ENCODE measurements at regions not wholly inside any gene's neighbourhood (a gene's known extent, or its start where the extent isn't known, plus 50 kb on each side); places are given as distances from the start of the nearest gene placed in this dataset.
"Not testable (repeated sequence)": the region's sequence is repeated elsewhere in the genome, so short reads cannot be mapped to it uniquely, and the experiment has no call there.

GRCh38 chr9:42286145-42286845 lies 102.8 kb downstream of the SPATA31A6 start:
- H3K36me3 ChIP-seq (ENCODE audit: control insufficient read depth, insufficient read depth, low read length): not testable (repeated sequence)

DNA sequence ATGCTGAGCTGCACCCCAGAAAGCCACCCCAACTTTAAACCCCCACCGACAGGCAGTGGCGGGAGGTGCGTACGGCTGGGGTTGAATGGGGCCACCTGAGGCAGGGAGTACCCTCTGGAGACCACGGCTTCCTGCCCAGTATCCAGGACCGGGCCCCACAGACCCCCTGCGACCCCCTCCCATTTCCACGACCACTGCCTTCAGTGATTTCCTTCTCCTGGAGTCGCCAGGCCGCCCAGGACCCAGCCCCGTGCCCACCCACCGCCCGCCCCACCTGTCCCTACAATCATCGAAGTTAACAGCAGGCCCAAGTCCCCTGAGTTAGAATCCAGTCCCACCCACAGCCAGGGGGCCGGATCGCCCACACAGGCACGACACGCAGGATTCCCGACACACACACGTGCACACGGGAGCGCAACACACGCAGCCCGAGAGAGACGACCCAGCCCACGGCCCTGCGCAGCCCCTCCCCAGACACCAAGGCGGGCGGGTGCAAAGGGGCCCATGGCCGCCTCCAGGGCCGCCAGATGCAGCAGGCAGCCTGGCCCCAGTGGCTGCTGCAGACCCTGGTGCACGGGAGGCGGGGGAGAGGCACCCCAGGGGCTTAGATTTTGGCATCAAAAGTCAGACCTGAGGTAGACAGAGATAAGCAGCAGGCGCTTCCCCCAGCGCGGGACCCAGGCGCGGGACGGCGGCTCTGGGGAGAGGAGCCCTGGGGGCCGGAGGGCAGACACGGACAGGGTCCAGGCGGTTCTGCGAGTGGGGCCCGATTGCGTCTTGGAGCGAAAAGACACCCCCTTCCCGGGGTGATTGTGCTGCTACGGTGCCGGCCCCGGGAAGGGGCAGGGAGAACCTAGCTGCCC lies 104.8 kb downstream of the SPATA31A6 start:
- H3K36me3 ChIP-seq (ENCODE audit: control insufficient read depth, insufficient read depth, low read length); H3K27ac ChIP-seq (ENCODE audit: low read length); H3K9me3 ChIP-seq (ENCODE audit: control insufficient read depth, low read depth, low read length); H3K4me3 ChIP-seq (ENCODE audit: low read length); DNase-seq; H3K4me1 ChIP-seq (ENCODE audit: control insufficient read depth, insufficient read depth, low read length); H3K27me3 ChIP-seq (ENCODE audit: control insufficient read depth, insufficient read depth, low read length): not testable (repeated sequence)
- WGBS (ENCODE audit: insufficient coverage, low lambda C conversion rate): no CpG with 5 or more reads among the region's 51 CpGs

More at GRCh38 chr9:42286145-42286845, 102.8 kb downstream of the SPATA31A6 start:
- H3K27me3 ChIP-seq (ENCODE audit: control insufficient read depth, insufficient read depth, low read length); H3K27ac ChIP-seq (ENCODE audit: low read length); H3K4me3 ChIP-seq (ENCODE audit: low read length); H3K9me3 ChIP-seq (ENCODE audit: control insufficient read depth, low read depth, low read length); H3K4me1 ChIP-seq (ENCODE audit: control insufficient read depth, insufficient read depth, low read length); DNase-seq: not testable (repeated sequence)
- WGBS (ENCODE audit: insufficient coverage, low lambda C conversion rate): 90% methylated on average over 3 of the region's 7 CpGs

- not testable (repeated sequence) for H3K4me3 ChIP-seq (ENCODE audit: low read length); H3K27me3 ChIP-seq (ENCODE audit: control insufficient read depth, insufficient read depth, low read length); H3K27ac ChIP-seq (ENCODE audit: low read length); DNase-seq; H3K36me3 ChIP-seq (ENCODE audit: control insufficient read depth, insufficient read depth, low read length); H3K4me1 ChIP-seq (ENCODE audit: control insufficient read depth, insufficient read depth, low read length); H3K9me3 ChIP-seq (ENCODE audit: control insufficient read depth, low read depth, low read length)
- no CpG with 5 or more reads among the region's 11 CpGs for WGBS (ENCODE audit: insufficient coverage, low lambda C conversion rate)
Measured at GRCh38 chr9:42288865-42289229, 105.4 kb downstream of the SPATA31A6 start.

- not testable (repeated sequence) for DNase-seq; H3K27me3 ChIP-seq (ENCODE audit: control insufficient read depth, insufficient read depth, low read length); H3K4me1 ChIP-seq (ENCODE audit: control insufficient read depth, insufficient read depth, low read length); H3K27ac ChIP-seq (ENCODE audit: low read length); H3K9me3 ChIP-seq (ENCODE audit: control insufficient read depth, low read depth, low read length); H3K4me3 ChIP-seq (ENCODE audit: low read length); H3K36me3 ChIP-seq (ENCODE audit: control insufficient read depth, insufficient read depth, low read length)
Measured at GRCh38 chr9:42300124-42300523, 116.7 kb downstream of the SPATA31A6 start.

DNA sequence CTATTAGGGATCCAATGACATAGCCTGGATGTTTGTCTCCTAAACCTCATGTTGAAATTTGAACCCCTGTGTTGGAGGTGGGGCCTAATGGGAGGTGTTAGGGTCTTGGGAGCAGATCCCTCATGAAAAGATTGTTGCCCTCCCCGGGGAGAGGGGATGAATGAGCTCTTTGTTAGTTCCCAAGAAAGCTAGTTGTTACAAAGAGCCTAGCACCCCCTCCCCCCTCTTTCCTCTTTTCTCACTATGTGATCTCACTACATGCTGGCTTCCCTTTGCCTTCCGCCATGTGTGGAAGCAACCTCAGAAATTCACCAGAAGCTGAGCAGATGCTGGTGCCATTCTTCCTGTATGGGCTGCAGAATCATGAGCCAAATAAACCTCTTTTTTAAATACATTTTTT lies 123.2 kb downstream of the SPATA31A6 start:
- no CpG with 5 or more reads among the region's 2 CpGs for WGBS (ENCODE audit: insufficient coverage, low lambda C conversion rate)
- not testable (repeated sequence) for H3K27ac ChIP-seq (ENCODE audit: low read length); H3K36me3 ChIP-seq (ENCODE audit: control insufficient read depth, insufficient read depth, low read length); DNase-seq; H3K4me1 ChIP-seq (ENCODE audit: control insufficient read depth, insufficient read depth, low read length); H3K9me3 ChIP-seq (ENCODE audit: control insufficient read depth, low read depth, low read length); H3K27me3 ChIP-seq (ENCODE audit: control insufficient read depth, insufficient read depth, low read length); H3K4me3 ChIP-seq (ENCODE audit: low read length)

DNA sequence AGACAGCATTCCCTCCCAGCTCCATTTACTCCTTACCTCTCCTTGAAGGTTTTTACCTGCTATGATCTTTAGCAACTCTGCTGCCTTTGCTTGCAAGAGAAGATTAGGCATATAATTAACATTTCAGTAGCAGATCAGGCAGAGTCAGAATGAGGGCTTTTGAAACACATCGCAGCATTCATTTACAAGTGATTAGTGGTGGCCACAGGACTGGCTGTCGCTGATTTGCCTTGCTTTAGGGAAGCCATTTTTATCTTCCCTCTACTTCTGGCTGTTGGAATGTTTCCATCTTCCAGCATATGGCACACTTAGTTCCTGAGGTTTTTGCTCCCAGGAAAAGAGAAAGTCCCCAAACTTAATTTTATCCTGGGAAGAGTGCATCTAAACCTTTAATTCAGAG lies 124.0 kb downstream of the SPATA31A6 start:
- H3K4me1 ChIP-seq (ENCODE audit: control insufficient read depth, insufficient read depth, low read length); H3K27ac ChIP-seq (ENCODE audit: low read length); H3K36me3 ChIP-seq (ENCODE audit: control insufficient read depth, insufficient read depth, low read length); H3K9me3 ChIP-seq (ENCODE audit: control insufficient read depth, low read depth, low read length); H3K4me3 ChIP-seq (ENCODE audit: low read length); H3K27me3 ChIP-seq (ENCODE audit: control insufficient read depth, insufficient read depth, low read length); DNase-seq: not testable (repeated sequence)
- WGBS (ENCODE audit: insufficient coverage, low lambda C conversion rate): no CpG with 5 or more reads among the region's 2 CpGs

DNA sequence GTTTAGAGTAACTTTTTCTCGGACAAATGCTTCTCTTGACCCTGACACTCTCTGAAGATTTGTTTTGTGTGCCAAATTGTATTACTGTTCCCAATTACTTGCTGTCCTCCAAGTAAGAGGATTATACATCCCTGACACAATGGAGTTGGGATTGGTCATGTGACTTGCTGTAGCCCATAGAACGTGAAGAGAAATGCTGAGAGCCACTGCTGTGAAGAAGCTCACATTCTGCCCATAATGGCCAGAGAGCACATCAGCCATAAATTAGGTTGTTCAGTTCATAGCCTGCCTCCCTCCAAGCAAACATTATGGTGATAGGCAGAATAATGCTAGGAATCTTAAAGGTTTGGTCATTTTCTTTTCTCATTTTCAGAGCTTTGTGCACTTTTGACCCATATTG lies 127.5 kb downstream of the SPATA31A6 start:
- 86% methylated on average over 1 of the region's 2 CpGs for WGBS (ENCODE audit: insufficient coverage, low lambda C conversion rate)
- not testable (repeated sequence) for H3K4me3 ChIP-seq (ENCODE audit: low read length); H3K27ac ChIP-seq (ENCODE audit: low read length); DNase-seq; H3K27me3 ChIP-seq (ENCODE audit: control insufficient read depth, insufficient read depth, low read length); H3K36me3 ChIP-seq (ENCODE audit: control insufficient read depth, insufficient read depth, low read length); H3K4me1 ChIP-seq (ENCODE audit: control insufficient read depth, insufficient read depth, low read length); H3K9me3 ChIP-seq (ENCODE audit: control insufficient read depth, low read depth, low read length)

DNA sequence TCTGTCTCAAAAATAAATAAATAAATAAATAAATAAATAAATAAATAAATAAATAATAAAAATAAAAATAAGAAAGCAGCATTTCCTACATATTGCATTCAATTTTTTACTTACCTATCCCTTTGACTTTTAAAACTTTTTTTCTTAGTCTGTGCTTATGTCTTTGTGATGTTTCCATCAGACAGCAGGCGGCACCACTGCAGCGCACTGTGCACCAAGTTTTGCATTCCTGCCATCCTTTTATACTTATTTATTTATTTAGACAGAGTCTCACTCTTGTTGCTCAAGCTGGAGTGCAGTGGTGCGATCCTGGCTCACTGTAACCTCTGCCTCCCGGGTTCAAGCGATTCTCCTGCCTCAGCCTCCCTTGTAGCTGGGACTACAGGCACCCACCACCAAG lies 132.6 kb downstream of the SPATA31A6 start:
- not testable (repeated sequence) for H3K36me3 ChIP-seq (ENCODE audit: control insufficient read depth, insufficient read depth, low read length); H3K4me3 ChIP-seq (ENCODE audit: low read length); H3K4me1 ChIP-seq (ENCODE audit: control insufficient read depth, insufficient read depth, low read length); H3K27ac ChIP-seq (ENCODE audit: low read length); H3K9me3 ChIP-seq (ENCODE audit: control insufficient read depth, low read depth, low read length); DNase-seq; H3K27me3 ChIP-seq (ENCODE audit: control insufficient read depth, insufficient read depth, low read length)
- WGBS (ENCODE audit: insufficient coverage, low lambda C conversion rate): no CpG with 5 or more reads among the region's 5 CpGs

DNA sequence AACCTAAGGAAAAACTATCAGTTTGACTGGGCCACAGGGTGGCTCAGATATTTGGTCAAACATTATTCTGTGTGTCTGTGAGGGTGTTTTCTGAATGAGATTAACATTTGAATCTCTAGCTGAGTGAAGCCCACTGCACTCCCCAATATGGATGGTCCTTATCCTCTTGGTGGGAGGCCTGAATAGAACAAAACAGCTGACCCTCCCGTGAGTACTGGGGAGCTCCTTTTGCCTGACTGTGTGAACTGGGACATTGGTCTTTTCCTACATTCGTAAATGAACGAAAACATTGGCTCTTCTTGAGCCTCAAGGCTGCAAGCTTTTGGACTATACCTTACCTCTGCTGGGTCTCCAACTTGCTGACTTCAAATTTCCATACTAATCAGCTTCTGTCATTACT lies 134.2 kb downstream of the SPATA31A6 start:
- no CpG with 5 or more reads among the region's 3 CpGs for WGBS (ENCODE audit: insufficient coverage, low lambda C conversion rate)
- H3K27me3 ChIP-seq (ENCODE audit: control insufficient read depth, insufficient read depth, low read length); H3K36me3 ChIP-seq (ENCODE audit: control insufficient read depth, insufficient read depth, low read length); H3K4me3 ChIP-seq (ENCODE audit: low read length); H3K27ac ChIP-seq (ENCODE audit: low read length); H3K4me1 ChIP-seq (ENCODE audit: control insufficient read depth, insufficient read depth, low read length); DNase-seq; H3K9me3 ChIP-seq (ENCODE audit: control insufficient read depth, low read depth, low read length): not testable (repeated sequence)

DNA sequence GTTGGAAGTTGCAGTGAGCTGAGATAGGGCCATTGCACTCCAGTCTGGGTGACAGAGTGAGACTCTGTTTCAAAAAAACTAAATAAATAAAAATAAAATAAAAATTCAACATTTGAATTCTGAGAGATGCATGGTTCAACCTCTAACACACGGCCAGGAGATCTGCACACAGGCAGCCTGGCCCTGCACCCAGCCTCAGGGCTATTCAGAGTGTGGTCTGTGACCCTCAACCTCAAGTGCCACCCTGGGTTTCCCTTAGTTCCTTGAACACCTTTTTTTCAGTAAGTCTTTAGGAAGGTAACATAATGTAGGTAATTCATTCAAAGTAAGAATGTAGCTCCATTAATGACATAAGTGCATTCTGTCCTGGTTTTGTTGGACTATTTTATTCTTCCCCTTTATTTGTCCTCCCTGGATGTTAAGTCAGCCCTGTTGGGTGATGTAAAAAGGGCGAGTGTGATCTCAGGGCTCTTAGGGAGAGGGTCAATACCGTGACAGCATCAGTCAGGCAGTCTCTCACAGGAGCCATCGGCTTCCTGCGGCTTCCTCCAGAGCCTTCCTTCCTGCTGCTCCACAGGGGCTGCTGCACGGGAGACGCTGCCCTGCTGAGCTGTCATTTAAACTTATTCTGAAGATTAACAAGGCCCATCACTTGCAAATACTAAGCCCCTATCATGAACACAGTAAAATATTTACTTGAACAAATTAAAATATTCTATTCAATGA lies 139.8 kb downstream of the SPATA31A6 start:
- H3K36me3 ChIP-seq (ENCODE audit: control insufficient read depth, insufficient read depth, low read length); H3K4me3 ChIP-seq (ENCODE audit: low read length); H3K9me3 ChIP-seq (ENCODE audit: control insufficient read depth, low read depth, low read length); H3K27ac ChIP-seq (ENCODE audit: low read length); H3K27me3 ChIP-seq (ENCODE audit: control insufficient read depth, insufficient read depth, low read length); DNase-seq; H3K4me1 ChIP-seq (ENCODE audit: control insufficient read depth, insufficient read depth, low read length): not testable (repeated sequence)
- no CpG with 5 or more reads among the region's 7 CpGs for WGBS (ENCODE audit: insufficient coverage, low lambda C conversion rate)

All from large intestine (tissue), 3 donors.